Peyer's patch (tissue), 4 donors: ENCODE measurements at regions not wholly inside any gene's neighbourhood (a gene's known extent, or its start where the extent isn't known, plus 50 kb on each side); places are given as distances from the start of the nearest gene placed in this dataset.

ENCODE experiments used
- CTCF ChIP-seq, 6 experiments: fragments of 450-650 bp in 4 of 6; fragments of 200-600 bp in 2 of 6; sonication (generic) in 1 of 6; IDR thresholded peaks; one replicate each; pipeline ENCODE4 v1.5.1; 2017 to 2019; ENCODE audit warnings: antibody characterized with exemption in 6 of 6, mild to moderate bottlenecking in 3 of 6, moderate library complexity in 1 of 6
- POLR2A ChIP-seq, 2 donors: fragments of 450-650 bp; IDR thresholded peaks; one replicate each; pipeline ENCODE4 v1.5.1; 2017; ENCODE audit warnings: antibody characterized with exemption in 2 of 2, mild to moderate bottlenecking in 2 of 2, moderate library complexity in 2 of 2

DNA sequence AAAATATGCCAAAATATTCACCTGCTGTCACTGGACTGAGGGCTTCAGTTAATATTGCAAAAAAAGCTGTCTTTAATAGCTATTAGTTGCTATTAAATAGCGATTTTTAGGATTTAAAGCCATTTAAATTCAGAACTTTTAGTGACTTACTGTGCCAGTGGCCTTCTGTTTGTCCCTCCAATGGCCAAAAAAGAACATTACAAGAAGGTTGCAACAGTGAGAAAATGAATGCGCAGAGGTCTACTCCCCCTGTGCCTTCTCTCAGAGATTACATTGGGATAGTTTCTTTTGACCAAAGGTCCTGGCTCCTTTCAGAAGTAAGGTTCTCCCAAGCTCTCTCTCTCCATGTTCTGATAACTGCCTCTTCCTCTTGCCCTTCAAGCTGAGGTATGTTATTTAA is 930.3 kb upstream of the ARRDC3 start:
- no peak for TF ChIP-seq CTCF (IDR thresholded peaks at IDR 0.05)
- no peak for TF ChIP-seq POLR2A (IDR thresholded peaks at IDR 0.05)
